ENCODE measurements at regions not wholly inside any gene's neighbourhood (a gene's known extent, or its start where the extent isn't known, plus 50 kb on each side); places are given as distances from the start of the nearest gene placed in this dataset.

DNA sequence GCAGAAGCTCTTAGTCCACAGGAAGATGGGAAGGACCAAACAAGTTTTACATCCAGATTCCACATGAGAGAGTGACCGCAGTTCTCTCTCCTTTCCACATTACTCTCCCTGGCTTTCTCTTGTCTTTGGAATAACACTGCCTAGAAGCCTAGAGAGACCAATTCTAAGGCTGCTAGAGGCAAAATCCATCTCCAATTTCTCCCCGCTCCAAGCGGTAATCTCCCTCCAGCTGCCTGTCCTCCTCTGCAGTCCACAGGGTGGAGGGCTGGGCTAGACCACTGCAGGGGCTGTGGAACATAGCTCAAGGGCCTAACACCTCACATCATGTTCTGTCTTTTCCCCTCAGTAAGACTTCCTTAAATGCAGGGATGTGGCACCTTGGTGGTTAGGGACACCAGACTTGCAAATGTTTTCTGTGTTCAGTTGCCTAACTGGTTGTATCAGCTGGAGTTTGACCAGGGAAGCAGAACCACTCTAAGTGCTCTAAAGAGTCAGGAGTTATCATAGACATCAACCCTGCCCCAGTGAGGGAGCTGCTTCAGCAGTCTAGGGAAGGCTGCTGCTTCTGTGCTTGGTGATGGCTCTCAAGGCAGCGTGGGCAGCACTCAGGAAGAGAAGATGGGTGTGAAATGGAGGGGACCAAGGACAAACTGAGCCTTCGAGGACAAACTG lies 423.1 kb downstream of the BCOR start:
- TF ChIP-seq, protein P1, sequence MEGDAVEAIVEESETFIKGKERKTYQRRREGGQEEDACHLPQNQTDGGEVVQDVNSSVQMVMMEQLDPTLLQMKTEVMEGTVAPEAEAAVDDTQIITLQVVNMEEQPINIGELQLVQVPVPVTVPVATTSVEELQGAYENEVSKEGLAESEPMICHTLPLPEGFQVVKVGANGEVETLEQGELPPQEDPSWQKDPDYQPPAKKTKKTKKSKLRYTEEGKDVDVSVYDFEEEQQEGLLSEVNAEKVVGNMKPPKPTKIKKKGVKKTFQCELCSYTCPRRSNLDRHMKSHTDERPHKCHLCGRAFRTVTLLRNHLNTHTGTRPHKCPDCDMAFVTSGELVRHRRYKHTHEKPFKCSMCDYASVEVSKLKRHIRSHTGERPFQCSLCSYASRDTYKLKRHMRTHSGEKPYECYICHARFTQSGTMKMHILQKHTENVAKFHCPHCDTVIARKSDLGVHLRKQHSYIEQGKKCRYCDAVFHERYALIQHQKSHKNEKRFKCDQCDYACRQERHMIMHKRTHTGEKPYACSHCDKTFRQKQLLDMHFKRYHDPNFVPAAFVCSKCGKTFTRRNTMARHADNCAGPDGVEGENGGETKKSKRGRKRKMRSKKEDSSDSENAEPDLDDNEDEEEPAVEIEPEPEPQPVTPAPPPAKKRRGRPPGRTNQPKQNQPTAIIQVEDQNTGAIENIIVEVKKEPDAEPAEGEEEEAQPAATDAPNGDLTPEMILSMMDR (IDR thresholded peaks at IDR 0.05; ENCODE audit: low read length) = no peak
- no peak for TF ChIP-seq EZH2 (IDR thresholded peaks at IDR 0.05; ENCODE audit: borderline replicate concordance, low read length)
